Liver (tissue), 3 donors: ENCODE measurements at regions not wholly inside any gene's neighbourhood (a gene's known extent, or its start where the extent isn't known, plus 50 kb on each side); places are given as distances from the start of the nearest gene placed in this dataset.

ENCODE experiments used
- RAD21 ChIP-seq, 2 donors: IDR thresholded peaks; 2 replicates each; pipeline ENCODE4 v1.6.1; 2016; ENCODE audit warnings: antibody characterized with exemption in 2 of 2, mild to moderate bottlenecking in 2 of 2
- TF ChIP-seq, protein P1 (sequence below): fragments of 150-350 bp; IDR thresholded peaks from 2 replicates; pipeline ENCODE4 v1.5.1; 2017; ENCODE audit warnings: improper control_type of control experiment, low read depth, low read length; ENCODE audit not compliant: missing input control
- donor health status: healthy.
- donor health status: healthy.

DNA sequence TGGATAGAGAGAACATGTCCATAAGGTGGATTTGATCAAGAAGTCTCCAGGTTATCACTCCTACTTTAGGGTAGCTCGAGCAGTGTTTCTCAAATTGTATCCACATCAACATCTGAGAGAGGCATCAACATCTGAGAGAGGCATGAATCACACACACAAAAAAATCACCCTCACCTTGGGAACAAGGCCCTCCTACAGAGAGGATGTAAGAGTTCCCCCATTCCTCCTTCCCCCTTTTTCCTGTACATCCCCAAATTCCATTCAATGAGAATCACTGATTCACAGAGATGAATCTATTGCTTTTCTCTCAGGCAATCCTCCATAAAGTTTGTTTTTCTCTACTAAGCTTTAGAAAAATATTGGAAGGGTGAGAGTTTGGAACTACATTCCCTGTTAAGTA lies 233.4 kb upstream of the CDH6 start:
- TF ChIP-seq, protein P1, sequence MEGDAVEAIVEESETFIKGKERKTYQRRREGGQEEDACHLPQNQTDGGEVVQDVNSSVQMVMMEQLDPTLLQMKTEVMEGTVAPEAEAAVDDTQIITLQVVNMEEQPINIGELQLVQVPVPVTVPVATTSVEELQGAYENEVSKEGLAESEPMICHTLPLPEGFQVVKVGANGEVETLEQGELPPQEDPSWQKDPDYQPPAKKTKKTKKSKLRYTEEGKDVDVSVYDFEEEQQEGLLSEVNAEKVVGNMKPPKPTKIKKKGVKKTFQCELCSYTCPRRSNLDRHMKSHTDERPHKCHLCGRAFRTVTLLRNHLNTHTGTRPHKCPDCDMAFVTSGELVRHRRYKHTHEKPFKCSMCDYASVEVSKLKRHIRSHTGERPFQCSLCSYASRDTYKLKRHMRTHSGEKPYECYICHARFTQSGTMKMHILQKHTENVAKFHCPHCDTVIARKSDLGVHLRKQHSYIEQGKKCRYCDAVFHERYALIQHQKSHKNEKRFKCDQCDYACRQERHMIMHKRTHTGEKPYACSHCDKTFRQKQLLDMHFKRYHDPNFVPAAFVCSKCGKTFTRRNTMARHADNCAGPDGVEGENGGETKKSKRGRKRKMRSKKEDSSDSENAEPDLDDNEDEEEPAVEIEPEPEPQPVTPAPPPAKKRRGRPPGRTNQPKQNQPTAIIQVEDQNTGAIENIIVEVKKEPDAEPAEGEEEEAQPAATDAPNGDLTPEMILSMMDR = no peak
- no peak for TF ChIP-seq RAD21 (IDR thresholded peaks at IDR 0.05)
